ENCODE measurements at regions not wholly inside any gene's neighbourhood (a gene's known extent, or its start where the extent isn't known, plus 50 kb on each side); places are given as distances from the start of the nearest gene placed in this dataset.

DNA sequence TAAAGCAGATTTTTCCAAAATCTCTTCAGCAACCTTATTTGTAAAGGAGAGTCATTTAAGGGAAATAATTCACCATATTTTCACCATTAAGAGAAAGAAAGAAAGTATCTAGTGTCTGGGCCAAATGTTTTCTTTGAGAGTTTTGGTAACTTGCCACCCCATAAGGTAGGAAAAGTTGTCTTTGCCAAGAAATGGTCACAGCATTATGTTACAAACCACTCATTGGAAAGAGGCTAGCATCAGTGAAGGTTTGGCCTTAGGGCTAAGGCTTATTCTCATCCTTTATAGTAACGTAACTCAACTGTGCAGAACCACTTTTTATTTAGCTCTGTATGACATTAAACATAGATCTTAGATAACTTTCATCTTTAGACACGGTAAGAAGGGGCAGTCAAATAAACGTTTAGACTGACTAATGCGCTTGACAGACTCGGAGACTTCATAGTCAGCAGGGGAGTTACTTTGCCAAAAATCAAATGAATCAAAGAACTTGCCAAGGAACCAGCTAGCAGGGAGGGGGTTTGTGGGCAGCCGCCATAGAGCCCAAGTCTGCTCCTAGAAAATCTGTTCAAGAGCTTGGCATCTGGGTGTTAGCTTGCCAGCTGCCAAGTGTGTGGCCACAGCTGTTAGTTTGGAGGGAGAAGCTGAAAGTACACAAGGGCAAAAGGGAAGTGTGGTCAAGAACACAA, 182.8 kb upstream of the GRID2 start:
- Mint-ChIP-seq H3K27ac (no peak overlapping the region), H3K36me3 (no peaks in the 10 kb centered on the region), H3K27me3 (ENCODE audit: low read depth in 3 of 3) (no peaks in the 10 kb centered on the region), H3K4me3 (no peak overlapping the region), H3K4me1 (no peaks in the 10 kb centered on the region), H3K9me3 (peaks cover 10 to 49% (median 22%) of the 10 kb centered on the region in 6 donors)
- no peak for DNase-seq

GRCh38 chr4:92122911-92123310, 180.9 kb upstream of the GRID2 start:
- Mint-ChIP-seq H3K27me3 (ENCODE audit: low read depth in 3 of 3) (no peaks in the 10 kb centered on the region), H3K9me3 (peaks cover 9 to 44% (median 23%) of the 10 kb centered on the region in 6 donors), H3K36me3 (no peaks in the 10 kb centered on the region), H3K4me1 (no peaks in the 10 kb centered on the region), H3K4me3 (no peak overlapping the region), H3K27ac (no peak overlapping the region)
- DNase-seq: no peak

DNA sequence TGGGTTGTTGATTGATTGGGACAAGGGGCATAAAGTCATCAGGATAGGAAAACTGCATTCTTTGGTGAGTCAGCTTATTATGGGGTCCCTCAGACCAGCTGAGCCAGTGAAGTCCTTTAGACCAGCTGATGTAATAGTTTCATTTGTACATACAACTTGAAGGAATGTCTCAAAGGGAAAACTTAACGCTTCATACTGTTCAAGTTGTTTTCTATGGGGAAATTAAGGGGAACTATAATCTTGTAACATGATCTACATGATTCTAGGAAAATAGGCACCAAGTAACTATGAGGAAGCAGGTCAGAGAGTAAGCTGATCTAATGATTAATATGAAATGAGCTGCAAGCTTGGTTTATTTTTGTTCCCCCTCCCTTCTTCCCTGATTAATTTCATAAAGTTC, 175.1 kb upstream of the GRID2 start:
- peaks cover 0 to 2% (median 0%) of the 10 kb centered on the region in 3 donors for H3K27me3 Mint-ChIP-seq (ENCODE audit: low read depth in 3 of 3)
- no peak overlapping the region for H3K27ac Mint-ChIP-seq
- H3K4me1 Mint-ChIP-seq: no peaks in the 10 kb centered on the region
- peaks cover 6 to 61% (median 36%) of the 10 kb centered on the region in 6 donors for H3K9me3 Mint-ChIP-seq
- no peak overlapping the region for H3K4me3 Mint-ChIP-seq
- DNase-seq: no peak
- no peaks in the 10 kb centered on the region for H3K36me3 Mint-ChIP-seq

DNA sequence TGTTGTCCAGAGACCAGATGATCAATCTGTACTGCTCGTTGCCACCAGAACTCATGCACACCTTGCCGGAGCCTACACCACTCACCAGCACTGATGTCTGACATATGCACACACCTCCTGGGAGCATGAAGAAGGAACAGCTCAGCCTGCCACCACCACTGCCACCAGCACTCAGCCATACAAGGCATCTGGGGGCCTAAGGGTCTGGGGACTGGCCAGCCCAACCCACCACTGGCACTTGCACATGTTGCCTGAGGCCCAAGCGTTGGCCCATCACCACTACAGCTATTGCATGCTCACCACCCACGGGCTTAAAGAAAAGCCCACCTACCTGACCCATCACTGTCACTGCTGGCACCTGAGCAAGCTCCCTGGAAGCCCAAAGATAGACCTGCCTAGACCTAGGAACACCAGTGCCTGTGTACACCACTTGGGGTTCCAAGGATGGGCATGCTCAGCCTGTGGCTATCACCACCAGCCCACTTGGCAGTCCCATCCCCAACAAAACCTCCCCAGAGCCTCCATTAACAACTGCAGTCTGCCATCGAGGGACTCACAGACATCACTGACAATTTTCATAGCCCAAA, 174.3 kb upstream of the GRID2 start:
- peaks cover 0 to 2% (median 0%) of the 10 kb centered on the region in 3 donors for H3K27me3 Mint-ChIP-seq (ENCODE audit: low read depth in 3 of 3)
- peaks cover 6 to 67% (median 38%) of the 10 kb centered on the region in 6 donors for H3K9me3 Mint-ChIP-seq
- H3K4me1 Mint-ChIP-seq: no peaks in the 10 kb centered on the region
- no peaks in the 10 kb centered on the region for H3K36me3 Mint-ChIP-seq
- DNase-seq: no peak
- H3K27ac Mint-ChIP-seq: no peak overlapping the region
- H3K4me3 Mint-ChIP-seq: no peak overlapping the region

DNA sequence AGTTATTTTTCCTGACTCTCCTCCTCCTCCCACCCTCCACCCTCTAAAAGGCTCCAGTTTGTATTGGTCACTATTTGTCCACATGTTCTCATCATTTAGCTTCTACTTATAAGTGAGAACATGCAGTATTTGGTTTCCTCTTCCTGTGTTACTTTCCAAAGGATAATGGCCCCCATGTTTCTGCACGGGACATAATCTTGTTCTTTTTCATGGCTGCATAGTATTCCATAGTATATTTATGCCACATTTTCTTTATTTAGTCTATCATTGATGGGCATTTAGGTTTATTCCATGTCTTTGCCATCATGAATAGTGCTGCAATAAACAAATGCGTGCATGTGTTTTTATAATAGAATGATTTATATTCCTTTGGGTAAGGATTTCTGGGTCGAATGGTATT, 167.3 kb upstream of the GRID2 start:
- H3K27ac Mint-ChIP-seq: no peak overlapping the region
- no peak overlapping the region for H3K4me3 Mint-ChIP-seq
- DNase-seq: no peak
- H3K36me3 Mint-ChIP-seq: no peaks in the 10 kb centered on the region
- H3K27me3 Mint-ChIP-seq (ENCODE audit: low read depth in 3 of 3): no peaks in the 10 kb centered on the region
- H3K4me1 Mint-ChIP-seq: no peaks in the 10 kb centered on the region
- H3K9me3 Mint-ChIP-seq: peaks cover 9 to 60% (median 23%) of the 10 kb centered on the region in 6 donors

- no peak for DNase-seq
- peaks cover 0 to 69% (median 35%) of the 10 kb centered on the region in 6 donors for H3K9me3 Mint-ChIP-seq
- H3K27ac Mint-ChIP-seq: no peak overlapping the region
- H3K36me3 Mint-ChIP-seq: peaks cover 0 to 7% (median 0%) of the 10 kb centered on the region in 3 donors
- no peaks in the 10 kb centered on the region for H3K4me1 Mint-ChIP-seq
- H3K27me3 Mint-ChIP-seq (ENCODE audit: low read depth in 3 of 3): no peaks in the 10 kb centered on the region
- H3K4me3 Mint-ChIP-seq: no peak overlapping the region
These were observed 140.4 kb upstream of the GRID2 start for GRCh38 chr4:92163348-92163747.

GRCh38 chr4:92170340-92170739, 133.4 kb upstream of the GRID2 start:
- DNase-seq: no peak
- no peaks in the 10 kb centered on the region for H3K4me1 Mint-ChIP-seq
- H3K27ac Mint-ChIP-seq: no peak overlapping the region
- no peak overlapping the region for H3K4me3 Mint-ChIP-seq
- no peaks in the 10 kb centered on the region for H3K36me3 Mint-ChIP-seq
- H3K27me3 Mint-ChIP-seq (ENCODE audit: low read depth in 3 of 3): peaks cover 0 to 2% (median 0%) of the 10 kb centered on the region in 3 donors
- peaks cover 7 to 44% (median 19%) of the 10 kb centered on the region in 6 donors for H3K9me3 Mint-ChIP-seq

DNA sequence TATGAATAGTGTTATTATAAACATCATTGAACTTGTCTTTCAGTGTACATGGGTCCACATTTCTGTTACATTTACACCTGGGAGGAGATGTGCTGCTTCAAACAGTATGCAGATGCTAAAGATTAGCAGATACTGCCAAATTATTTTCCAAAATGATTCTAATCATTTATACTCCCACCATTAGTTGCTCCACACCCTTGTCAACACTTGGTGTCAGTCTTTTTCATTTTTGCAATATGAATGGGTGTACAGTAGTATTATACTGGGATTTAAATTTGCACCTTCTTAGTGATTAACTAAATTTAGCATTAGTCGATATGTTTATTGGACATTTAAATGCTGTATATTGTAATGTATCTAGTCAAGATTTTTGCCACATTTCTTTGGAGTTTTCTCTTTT, 131.6 kb upstream of the GRID2 start:
- H3K4me1 Mint-ChIP-seq: no peaks in the 10 kb centered on the region
- DNase-seq: no peak
- no peak overlapping the region for H3K27ac Mint-ChIP-seq

DNA sequence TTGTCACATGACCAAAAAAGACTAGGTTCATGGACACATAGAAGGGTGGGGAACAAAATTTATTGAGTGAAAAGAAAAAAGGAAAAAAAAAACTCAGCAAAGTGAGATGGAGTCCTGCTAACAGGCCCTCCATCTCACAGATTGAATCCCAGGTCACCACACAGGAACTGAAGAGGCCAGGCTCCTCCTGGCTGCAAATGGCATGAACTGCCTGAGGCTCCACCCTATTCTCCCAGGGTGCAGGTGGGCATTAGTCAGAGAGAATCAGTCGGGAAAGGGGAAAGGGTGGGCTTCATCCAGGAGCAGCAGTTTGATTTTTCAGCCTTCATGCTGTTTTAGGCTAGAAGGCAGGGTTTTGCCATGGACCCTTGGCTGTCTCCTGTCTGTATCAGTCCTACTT, 128.5 kb upstream of the GRID2 start:
- H3K4me1 Mint-ChIP-seq: no peaks in the 10 kb centered on the region
- H3K36me3 Mint-ChIP-seq: no peaks in the 10 kb centered on the region
- peaks cover 4 to 44% (median 14%) of the 10 kb centered on the region in 6 donors for H3K9me3 Mint-ChIP-seq
- peaks cover 0 to 4% (median 2%) of the 10 kb centered on the region in 3 donors for H3K27me3 Mint-ChIP-seq (ENCODE audit: low read depth in 3 of 3)
- H3K27ac Mint-ChIP-seq: no peak overlapping the region
- H3K4me3 Mint-ChIP-seq: no peak overlapping the region
- DNase-seq: no peak

More for the DNA sequence above, 131.6 kb upstream of the GRID2 start:
- H3K27me3 Mint-ChIP-seq (ENCODE audit: low read depth in 3 of 3): peaks cover 0 to 4% (median 0%) of the 10 kb centered on the region in 3 donors
- H3K4me3 Mint-ChIP-seq: no peak overlapping the region
- H3K9me3 Mint-ChIP-seq: peaks cover 6 to 40% (median 15%) of the 10 kb centered on the region in 6 donors
- H3K36me3 Mint-ChIP-seq: no peaks in the 10 kb centered on the region

DNA sequence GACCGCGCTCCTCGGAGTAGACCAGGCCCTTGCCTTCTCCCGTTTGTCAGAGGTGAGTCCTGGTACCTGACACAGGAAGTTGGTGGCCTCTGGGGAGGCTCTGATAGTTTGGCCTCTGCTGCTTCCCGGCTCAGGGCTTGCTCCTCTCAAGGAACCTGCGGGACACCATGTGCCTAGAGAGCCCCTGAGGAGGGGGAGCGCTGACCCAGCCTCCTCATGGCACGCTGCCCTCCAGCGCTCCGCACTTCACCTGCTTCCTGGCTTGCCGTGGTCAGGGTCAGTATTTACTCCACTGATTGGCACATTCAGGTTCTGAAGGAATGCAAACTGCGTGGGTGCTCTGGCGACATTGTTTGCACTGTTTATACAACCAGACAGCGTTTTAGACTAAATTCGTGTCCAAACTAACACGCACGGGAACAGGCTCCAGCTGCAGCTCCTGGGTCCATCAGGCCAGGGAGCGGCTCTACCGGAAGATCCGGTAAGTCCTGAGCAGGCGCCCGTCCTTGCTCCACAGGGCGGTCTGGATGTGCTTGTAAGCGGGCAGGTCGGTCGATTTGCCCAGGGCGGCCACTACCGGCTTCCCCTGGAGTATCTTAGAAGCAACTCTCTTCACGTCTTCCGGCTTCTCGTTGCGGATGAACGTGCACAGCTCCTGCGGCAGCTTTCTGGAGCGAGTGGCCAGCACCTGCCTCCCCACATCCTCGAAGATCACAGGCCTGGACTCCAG, 121.6 kb upstream of the GRID2 start:
- H3K4me3 Mint-ChIP-seq: no peak overlapping the region
- H3K27ac Mint-ChIP-seq: no peak overlapping the region
- no peaks in the 10 kb centered on the region for H3K4me1 Mint-ChIP-seq
- no peak for DNase-seq
- H3K36me3 Mint-ChIP-seq: no peaks in the 10 kb centered on the region
- H3K27me3 Mint-ChIP-seq (ENCODE audit: low read depth in 3 of 3): peaks cover 0 to 3% (median 2%) of the 10 kb centered on the region in 3 donors
- H3K9me3 Mint-ChIP-seq: peaks cover 13 to 55% (median 21%) of the 10 kb centered on the region in 6 donors

DNA sequence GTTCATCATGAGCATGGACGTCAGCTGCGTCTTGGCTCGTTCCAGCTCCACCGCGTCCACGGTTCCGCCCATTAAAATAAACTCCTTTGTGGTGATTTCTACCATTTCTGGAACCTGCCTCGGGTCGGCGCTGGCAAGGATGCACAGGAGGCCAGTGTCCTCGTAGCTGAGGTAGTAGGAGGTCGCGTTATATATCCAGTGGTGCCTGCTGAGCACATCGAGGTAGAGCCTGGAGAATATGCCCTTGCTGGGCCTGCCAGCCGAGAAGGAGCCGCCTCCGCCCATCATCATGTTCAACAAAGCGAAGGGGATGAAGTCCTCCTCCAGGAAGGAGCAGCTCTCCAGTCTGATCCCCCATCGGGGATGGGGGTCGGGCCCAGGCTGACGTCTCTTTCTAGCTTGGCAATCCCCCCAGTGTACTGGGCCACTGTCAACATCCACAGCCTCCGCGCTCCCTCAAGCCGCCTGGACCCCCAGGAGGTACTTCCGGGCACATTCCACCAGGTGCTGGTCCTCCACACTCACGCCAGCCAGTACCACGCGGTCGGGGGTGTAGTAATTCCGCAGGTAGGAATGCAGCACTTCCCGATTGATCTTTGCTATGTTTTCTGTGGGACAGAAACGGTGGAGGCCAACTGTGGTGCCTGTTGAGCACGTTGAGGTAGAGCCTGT, 120.9 kb upstream of the GRID2 start:
- Mint-ChIP-seq H3K27me3 (ENCODE audit: low read depth in 3 of 3) (peaks cover 0 to 3% (median 2%) of the 10 kb centered on the region in 3 donors), H3K4me3 (no peak overlapping the region), H3K4me1 (no peaks in the 10 kb centered on the region), H3K36me3 (no peaks in the 10 kb centered on the region), H3K27ac (no peak overlapping the region), H3K9me3 (peaks cover 13 to 54% (median 22%) of the 10 kb centered on the region in 6 donors)
- no peak for DNase-seq

GRCh38 chr4:92183825-92184224, 119.9 kb upstream of the GRID2 start:
- Mint-ChIP-seq H3K4me3 (no peak overlapping the region), H3K4me1 (no peaks in the 10 kb centered on the region), H3K27me3 (ENCODE audit: low read depth in 3 of 3) (peaks cover 0 to 3% (median under 1%) of the 10 kb centered on the region in 3 donors), H3K27ac (no peak overlapping the region), H3K9me3 (peaks cover 12 to 53% (median 23%) of the 10 kb centered on the region in 6 donors), H3K36me3 (no peaks in the 10 kb centered on the region)
- DNase-seq: no peak

GRCh38 chr4:92184566-92184965, 119.2 kb upstream of the GRID2 start:
- Mint-ChIP-seq H3K27ac (no peak overlapping the region), H3K9me3 (peaks cover 12 to 46% (median 22%) of the 10 kb centered on the region in 6 donors), H3K27me3 (ENCODE audit: low read depth in 3 of 3) (peaks cover 0 to 3% (median 0%) of the 10 kb centered on the region in 3 donors), H3K4me1 (no peaks in the 10 kb centered on the region), H3K4me3 (no peak overlapping the region), H3K36me3 (no peaks in the 10 kb centered on the region)
- no peak for DNase-seq

DNA sequence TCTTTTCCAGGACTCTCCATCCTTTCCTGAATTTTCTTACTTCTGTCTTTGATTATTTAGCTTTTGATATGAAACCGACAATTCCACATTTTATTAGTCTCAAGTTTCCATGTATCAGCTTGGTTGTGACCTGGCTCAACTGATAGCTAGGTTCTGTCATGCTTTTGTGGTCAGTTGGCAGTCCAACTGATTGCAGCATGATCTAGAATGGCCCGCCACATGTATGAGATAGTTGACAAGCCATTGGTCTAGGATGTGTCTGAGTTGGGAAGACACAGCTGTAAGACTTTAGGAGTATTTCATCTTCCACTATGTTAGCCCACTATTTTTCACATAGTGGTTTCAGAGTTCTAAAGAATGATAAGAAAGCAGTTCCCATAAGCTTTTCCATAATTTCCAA, 117.5 kb upstream of the GRID2 start:
- Mint-ChIP-seq H3K9me3 (peaks cover 6 to 41% (median 23%) of the 10 kb centered on the region in 6 donors), H3K27ac (no peak overlapping the region), H3K4me1 (no peaks in the 10 kb centered on the region), H3K27me3 (ENCODE audit: low read depth in 3 of 3) (peaks cover 0 to 3% (median 0%) of the 10 kb centered on the region in 3 donors), H3K4me3 (no peak overlapping the region), H3K36me3 (no peaks in the 10 kb centered on the region)
- no peak for DNase-seq

Data from immature natural killer cell (primary cell).